MCF 10A (cell line): ENCODE measurements at regions not wholly inside any gene's neighbourhood (a gene's known extent, or its start where the extent isn't known, plus 50 kb on each side); places are given as distances from the start of the nearest gene placed in this dataset.

ENCODE experiments used
- BruUV-seq: library from RNA; stranded (reverse); fragments of 400-500 nt; replicated peaks from 2 replicates; lab custom pipeline; 2021; lab: Mats Ljungman, UMichigan
- CTCF ChIA-PET: fragments of 300-600 bp; sonication (Branson Sonifier 250); formaldehyde crosslinking; extraction: SDS; loops from one replicate; lab custom pipeline; 2021; ENCODE audit warnings: antibody characterized with exemption, inconsistent platforms; lab: Yijun Ruan, JAX
- POLR2A ChIA-PET: fragments of 300-600, 350-650 bp; sonication (Branson Sonifier 250); formaldehyde crosslinking; extraction: SDS; loops from one replicate; lab custom pipeline; 2020; ENCODE audit warnings: antibody characterized with exemption, inconsistent platforms; lab: Yijun Ruan, JAX
- DNase-seq: peaks from one replicate; pipeline ENCODE4 v3.0.0-alpha.2; 2018; ENCODE audit not compliant: unreplicated experiment
- H3K27ac Mint-ChIP-seq: one replicate; pipeline ENCODE4 v1.8.0; 2022; ENCODE audit warnings: mild to moderate bottlenecking, low read depth, mixed read lengths; ENCODE audit not compliant: unreplicated experiment
- H3K27me3 Mint-ChIP-seq: one replicate; pipeline ENCODE4 v1.8.0; 2022; ENCODE audit warnings: mixed read lengths; ENCODE audit not compliant: insufficient read depth, unreplicated experiment
- H3K36me3 Mint-ChIP-seq: one replicate; pipeline ENCODE4 v1.8.0; 2022; ENCODE audit warnings: mild to moderate bottlenecking, moderate library complexity, mixed read lengths; ENCODE audit not compliant: insufficient read depth, unreplicated experiment
- H3K4me1 Mint-ChIP-seq: one replicate; pipeline ENCODE4 v1.8.0; 2022; ENCODE audit warnings: mixed read lengths; ENCODE audit not compliant: insufficient read depth, unreplicated experiment
- H3K4me3 Mint-ChIP-seq: one replicate; pipeline ENCODE4 v1.8.0; 2022; ENCODE audit warnings: mild to moderate bottlenecking, moderate library complexity, mixed read lengths; ENCODE audit not compliant: unreplicated experiment
- H3K9me3 Mint-ChIP-seq: one replicate; pipeline ENCODE4 v1.8.0; 2022; ENCODE audit warnings: mixed read lengths; ENCODE audit not compliant: unreplicated experiment
- intact Hi-C: fragments of 100-400 bp; cut with micrococcal nuclease; formaldehyde crosslinking; loops from 2 replicates; pipeline ENCODE4 v1.14.1; 2022
- TF ChIP-seq, protein P1 (sequence below): fragments of 200-600 bp; IDR thresholded peaks from one replicate; pipeline ENCODE4 v1.8.0; 2022; ENCODE audit warnings: antibody characterized with exemption, mild to moderate bottlenecking; ENCODE audit not compliant: unreplicated experiment

DNA sequence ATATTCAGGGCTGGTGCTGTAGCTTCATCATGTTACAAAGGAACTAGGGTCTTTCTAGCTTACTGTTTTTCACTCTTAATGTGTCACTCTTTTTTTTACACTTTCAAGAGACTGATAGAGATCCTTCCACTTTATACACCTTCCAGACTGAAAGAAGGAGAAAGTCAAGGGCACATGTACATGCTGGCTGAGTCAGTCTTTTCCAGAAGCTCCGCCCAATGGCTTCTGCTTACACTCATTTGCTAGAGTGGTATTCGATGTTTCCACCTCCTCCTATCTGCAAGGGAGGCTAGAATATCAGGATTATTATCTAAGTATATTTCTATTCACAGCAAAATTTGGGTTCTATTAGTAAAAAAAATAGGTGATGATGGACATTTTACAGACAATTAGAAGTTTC, 325.8 kb upstream of the OR4E1 start:
- DNase-seq = no peak
- TF ChIP-seq, protein P1, sequence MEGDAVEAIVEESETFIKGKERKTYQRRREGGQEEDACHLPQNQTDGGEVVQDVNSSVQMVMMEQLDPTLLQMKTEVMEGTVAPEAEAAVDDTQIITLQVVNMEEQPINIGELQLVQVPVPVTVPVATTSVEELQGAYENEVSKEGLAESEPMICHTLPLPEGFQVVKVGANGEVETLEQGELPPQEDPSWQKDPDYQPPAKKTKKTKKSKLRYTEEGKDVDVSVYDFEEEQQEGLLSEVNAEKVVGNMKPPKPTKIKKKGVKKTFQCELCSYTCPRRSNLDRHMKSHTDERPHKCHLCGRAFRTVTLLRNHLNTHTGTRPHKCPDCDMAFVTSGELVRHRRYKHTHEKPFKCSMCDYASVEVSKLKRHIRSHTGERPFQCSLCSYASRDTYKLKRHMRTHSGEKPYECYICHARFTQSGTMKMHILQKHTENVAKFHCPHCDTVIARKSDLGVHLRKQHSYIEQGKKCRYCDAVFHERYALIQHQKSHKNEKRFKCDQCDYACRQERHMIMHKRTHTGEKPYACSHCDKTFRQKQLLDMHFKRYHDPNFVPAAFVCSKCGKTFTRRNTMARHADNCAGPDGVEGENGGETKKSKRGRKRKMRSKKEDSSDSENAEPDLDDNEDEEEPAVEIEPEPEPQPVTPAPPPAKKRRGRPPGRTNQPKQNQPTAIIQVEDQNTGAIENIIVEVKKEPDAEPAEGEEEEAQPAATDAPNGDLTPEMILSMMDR = no peak
- Mint-ChIP-seq H3K27me3 (peaks cover 56% of the 10 kb centered on the region), H3K36me3 (no peaks in the 10 kb centered on the region), H3K4me1 (no peaks in the 10 kb centered on the region), H3K4me3 (no peak overlapping the region), H3K27ac (no peak overlapping the region), H3K9me3 (no peaks in the 10 kb centered on the region)
- ChIA-PET POLR2A (no interaction called here), CTCF (interaction anchor here (0.8 to 2.0 kb wide), 6 partner anchors 9 to 82 kb away, joined by 3 to 11 read pairs (median 4); no protein-coding TSS in a partner anchor)
- no TSS peak for BruUV-seq
- intact Hi-C loops = no loop called here

DNA sequence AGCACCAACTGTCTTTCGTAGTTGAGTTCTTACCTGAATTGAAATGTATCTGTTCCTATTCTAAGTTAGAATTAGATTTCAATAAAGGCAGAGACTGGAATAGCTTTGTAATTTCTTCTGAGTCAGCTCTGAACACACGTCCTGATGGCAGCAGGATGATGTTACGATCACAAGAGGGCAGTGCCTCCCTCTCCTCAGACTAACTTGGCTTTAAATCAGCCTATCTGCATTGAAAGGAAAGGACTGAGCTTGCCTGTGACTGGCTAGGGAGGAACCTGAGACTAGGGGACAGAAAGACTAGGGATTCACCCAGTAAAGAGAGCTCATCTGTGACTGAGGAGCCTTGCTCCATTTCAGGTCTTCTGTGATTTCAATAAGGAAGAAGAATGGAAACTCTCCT, 323.7 kb upstream of the OR4E1 start:
- POLR2A ChIA-PET = interaction anchor here (0.7 kb wide), 1 partner anchor 1702 kb away, joined by 3 read pairs; no protein-coding TSS in a partner anchor
- H3K36me3 Mint-ChIP-seq = no peaks in the 10 kb centered on the region

DNA sequence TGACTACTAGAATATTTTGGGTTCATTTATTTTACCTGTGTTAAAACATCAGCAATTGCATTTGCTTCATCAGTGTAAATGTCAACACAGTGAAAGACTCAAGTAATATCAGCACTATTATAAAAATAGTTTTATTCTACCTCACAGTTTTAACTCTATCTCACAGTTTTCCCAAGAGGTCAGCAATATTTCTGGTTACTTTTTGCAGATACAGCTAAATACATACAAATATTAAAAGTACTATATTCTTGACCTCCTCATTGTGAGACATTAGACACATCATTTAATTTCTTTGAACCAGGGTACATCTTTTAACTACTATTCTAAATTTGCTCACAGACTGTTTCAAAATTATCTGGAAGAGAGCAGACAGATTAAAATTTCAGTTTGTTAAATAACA, 321.7 kb upstream of the OR4E1 start:
- no peak overlapping the region for H3K4me3 Mint-ChIP-seq
- CTCF ChIA-PET = interaction anchor here (1.2 kb wide), 2 partner anchors 17 to 78 kb away, joined by 3 to 5 read pairs; no protein-coding TSS in a partner anchor
- intact Hi-C loops = no loop called here
- H3K36me3 Mint-ChIP-seq = no peaks in the 10 kb centered on the region
- no peaks in the 10 kb centered on the region for H3K9me3 Mint-ChIP-seq
- POLR2A ChIA-PET = no interaction called here
- TF ChIP-seq, protein P1 = no peak
- H3K27ac Mint-ChIP-seq = no peak overlapping the region
- no TSS peak for BruUV-seq
- H3K27me3 Mint-ChIP-seq = peaks cover 72% of the 10 kb centered on the region
- no peaks in the 10 kb centered on the region for H3K4me1 Mint-ChIP-seq
- DNase-seq = no peak

More for the DNA sequence above, 323.7 kb upstream of the OR4E1 start:
- Mint-ChIP-seq H3K4me1 (no peaks in the 10 kb centered on the region), H3K27me3 (peaks cover 66% of the 10 kb centered on the region), H3K9me3 (no peaks in the 10 kb centered on the region), H3K4me3 (no peak overlapping the region), H3K27ac (no peak overlapping the region)
- BruUV-seq = no TSS peak
- DNase-seq = peak; percentile 46
- CTCF ChIA-PET = interaction anchor here (0.5 to 1.4 kb wide), 15 partner anchors 9 to 1719 kb away, joined by 3 to 6 read pairs (median 3); partner anchors contain the start of gene OR4E1
- intact Hi-C loops = no loop called here
- TF ChIP-seq, protein P1 = peak; percentile 39

DNA sequence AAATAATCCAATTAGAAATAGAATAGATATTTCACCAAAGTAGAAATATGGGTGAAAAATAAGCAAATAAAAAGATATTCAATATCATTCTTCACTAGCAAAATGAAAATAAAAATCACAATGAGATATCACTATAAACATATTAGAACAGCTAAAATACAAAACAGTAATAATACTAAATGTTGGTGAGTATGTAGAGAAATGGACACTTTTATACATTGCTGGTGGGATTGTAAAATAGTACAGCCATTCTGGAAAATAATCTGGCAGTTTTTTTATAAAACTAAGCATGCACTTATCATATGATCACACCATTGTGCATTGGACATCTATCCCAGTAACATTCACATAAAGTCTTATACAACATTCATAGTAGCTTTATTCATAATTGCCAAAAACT, 320.2 kb upstream of the OR4E1 start:
- POLR2A ChIA-PET = no interaction called here
- no peaks in the 10 kb centered on the region for H3K9me3 Mint-ChIP-seq
- H3K4me3 Mint-ChIP-seq = no peak overlapping the region
- no peak for DNase-seq
- H3K27ac Mint-ChIP-seq = no peak overlapping the region
- H3K36me3 Mint-ChIP-seq = no peaks in the 10 kb centered on the region
- BruUV-seq = no TSS peak
- CTCF ChIA-PET = interaction anchor here (0.7 to 4.0 kb wide), 5 partner anchors 9 to 154 kb away, joined by 3 to 21 read pairs (median 3); no protein-coding TSS in a partner anchor
- H3K27me3 Mint-ChIP-seq = peaks cover 78% of the 10 kb centered on the region
- intact Hi-C loops = no loop called here
- TF ChIP-seq, protein P1 = no peak
- H3K4me1 Mint-ChIP-seq = no peaks in the 10 kb centered on the region
